ENCODE measurements at regions not wholly inside any gene's neighbourhood (a gene's known extent, or its start where the extent isn't known, plus 50 kb on each side); places are given as distances from the start of the nearest gene placed in this dataset.
"Not testable (repeated sequence)": the region's sequence is repeated elsewhere in the genome, so short reads cannot be mapped to it uniquely, and the experiment has no call there.

GRCh38 chr14:71541973-71542690, 390.1 kb upstream of the RGS6 start:
- no peak for DNase-seq

- no peak for DNase-seq
Observed at GRCh38 chr14:71549421-71550050, 382.7 kb upstream of the RGS6 start.

GRCh38 chr14:71550367-71550766, 381.9 kb upstream of the RGS6 start:
- DNase-seq: no peak

GRCh38 chr14:71551291-71551950, 380.8 kb upstream of the RGS6 start:
- no peak for DNase-seq

GRCh38 chr14:71552809-71553208, 379.4 kb upstream of the RGS6 start:
- DNase-seq: no peak

GRCh38 chr14:71553779-71554178, 378.4 kb upstream of the RGS6 start:
- DNase-seq: no peak

GRCh38 chr14:71554323-71554722, 377.9 kb upstream of the RGS6 start:
- DNase-seq: no peak

GRCh38 chr14:71554959-71555612, 377.1 kb upstream of the RGS6 start:
- no peak for DNase-seq

- DNase-seq: no peak
Observed at GRCh38 chr14:71555654-71556559, 376.3 kb upstream of the RGS6 start.

GRCh38 chr14:71556730-71557129, 375.5 kb upstream of the RGS6 start:
- no peak for DNase-seq

GRCh38 chr14:71557351-71557750, 374.9 kb upstream of the RGS6 start:
- DNase-seq: no peak

- not testable (repeated sequence) for DNase-seq
Observed at GRCh38 chr14:71558943-71559342, 373.3 kb upstream of the RGS6 start.

- DNase-seq: no peak
Observed at GRCh38 chr14:71560751-71561150, 371.5 kb upstream of the RGS6 start.

GRCh38 chr14:71563492-71564153, 368.6 kb upstream of the RGS6 start:
- no peak for DNase-seq

GRCh38 chr14:71566276-71566675, 366.0 kb upstream of the RGS6 start:
- no peak for DNase-seq

GRCh38 chr14:71567499-71568133, 364.6 kb upstream of the RGS6 start:
- not testable (repeated sequence) for DNase-seq

GRCh38 chr14:71574976-71575375, 357.3 kb upstream of the RGS6 start:
- DNase-seq: no peak

GRCh38 chr14:71576472-71576871, 355.8 kb upstream of the RGS6 start:
- no peak for DNase-seq

- no peak for DNase-seq
Observed at GRCh38 chr14:71579331-71579730, 352.9 kb upstream of the RGS6 start.

- DNase-seq: no peak
Observed at GRCh38 chr14:71582705-71583104, 349.5 kb upstream of the RGS6 start.

- DNase-seq: no peak
Observed at GRCh38 chr14:71583194-71583593, 349.0 kb upstream of the RGS6 start.

- DNase-seq: no peak
Observed at GRCh38 chr14:71583705-71584104, 348.5 kb upstream of the RGS6 start.
